Endothelial cell of umbilical vein (primary cell): ENCODE measurements at regions not wholly inside any gene's neighbourhood (a gene's known extent, or its start where the extent isn't known, plus 50 kb on each side); places are given as distances from the start of the nearest gene placed in this dataset.

Source experiments
- BruUV-seq: library from RNA; stranded (reverse); fragments of 400-500 nt; replicated peaks from 2 replicates; lab custom pipeline; 2021; lab: Mats Ljungman, UMichigan
- CTCF ChIA-PET: fragments of 300-600, 350-600 bp; sonication (Branson Sonifier 250); formaldehyde crosslinking; loops from one replicate; lab custom pipeline; 2021; ENCODE audit warnings: antibody characterized with exemption, inconsistent platforms; lab: Charles Lee
- POLR2A ChIA-PET: fragments of 300-600, 350-600 bp; sonication (Branson Sonifier 250); formaldehyde crosslinking; loops from one replicate; lab custom pipeline; 2021; ENCODE audit warnings: antibody characterized with exemption, inconsistent platforms; lab: Charles Lee
- DNase-seq: peaks from one replicate; pipeline ENCODE4 v3.0.0-alpha.2; 2011; ENCODE audit warnings: low read depth, low spot score
- FAIRE-seq: peaks from 2 replicates; lab custom pipeline; 2011; peaks lifted over from hg19 to GRCh38; lab: Jason Lieb, UNC
- H2AFZ ChIP-seq: 2 replicates; pipeline ENCODE4 v1.6.0; 2012; ENCODE audit warnings: low read depth, low read length, control low read depth, inconsistent platforms
- H3K27ac ChIP-seq: 2 replicates; pipeline ENCODE4 v1.5.1; 2011; ENCODE audit warnings: low read depth, mild to moderate bottlenecking, control low read depth, low read length, moderate library complexity; ENCODE audit not compliant: insufficient read depth
- H3K27me3 ChIP-seq, 2 experiments: 2 replicates each; pipeline versions ENCODE4 v1.6.0 to v1.6.1; 2011; ENCODE audit warnings: low read length in 2 of 2, mixed read lengths in 1 of 2; ENCODE audit not compliant: control insufficient read depth in 2 of 2, insufficient read depth in 2 of 2
- H3K36me3 ChIP-seq, 2 experiments: 2 replicates in 1 of 2; 3 replicates in 1 of 2; pipeline ENCODE4 v1.5.1; 2011; ENCODE audit warnings: low read length in 2 of 2, mild to moderate bottlenecking in 1 of 2, moderate library complexity in 1 of 2; ENCODE audit not compliant: control insufficient read depth in 2 of 2, insufficient read depth in 2 of 2; ENCODE audit errors: extremely low read depth in 1 of 2
- H3K4me1 ChIP-seq: 3 replicates; pipeline ENCODE4 v1.5.1; 2011; ENCODE audit warnings: mild to moderate bottlenecking, low read length; ENCODE audit not compliant: control insufficient read depth, insufficient read depth; ENCODE audit errors: extremely low read depth
- H3K4me2 ChIP-seq: 2 replicates; pipeline ENCODE4 v1.6.1; 2011; ENCODE audit warnings: low read length, control low read depth, mixed read lengths; ENCODE audit not compliant: insufficient read depth
- H3K4me3 ChIP-seq, 3 experiments: fragments of 200-600 bp in 1 of 3; sonication (generic), shearing (Covaris generic) in 1 of 3; replicated peaks in 1 of 3; 2 replicates each; pipeline ENCODE4 v1.5.1; 2011 to 2016; ENCODE audit warnings: control low read depth in 3 of 3, low read length in 3 of 3, mild to moderate bottlenecking in 2 of 3, inconsistent platforms in 1 of 3, low read depth in 1 of 3, moderate library complexity in 1 of 3; ENCODE audit not compliant: insufficient read depth in 1 of 3
- H3K79me2 ChIP-seq: 2 replicates; pipeline ENCODE4 v1.6.0; 2012; ENCODE audit warnings: low read length, inconsistent platforms; ENCODE audit not compliant: control insufficient read depth, insufficient read depth
- H3K9ac ChIP-seq: replicated peaks from 2 replicates; pipeline ENCODE3; 2011; ENCODE audit warnings: low read length, control low read depth; ENCODE audit not compliant: insufficient read depth; ENCODE audit errors: extremely low read depth
- H3K9me1 ChIP-seq: replicated peaks from 3 replicates; pipeline ENCODE4 v1.6.0; 2011; ENCODE audit warnings: mild to moderate bottlenecking, low read length; ENCODE audit not compliant: control insufficient read depth, insufficient read depth; ENCODE audit errors: extremely low read depth
- H3K9me3 ChIP-seq: replicated peaks from 2 replicates; pipeline ENCODE4 v1.5.1; 2012; ENCODE audit warnings: low read length, inconsistent platforms; ENCODE audit not compliant: control insufficient read depth, insufficient read depth
- H4K20me1 ChIP-seq: replicated peaks from 2 replicates; pipeline ENCODE3; 2011; ENCODE audit warnings: mild to moderate bottlenecking, low read length; ENCODE audit not compliant: control insufficient read depth, insufficient read depth; ENCODE audit errors: extremely low read depth
- EZH2 ChIP-seq: IDR thresholded peaks from 2 replicates; pipeline ENCODE4 v1.6.1; 2012; ENCODE audit warnings: borderline replicate concordance, low read depth, mild to moderate bottlenecking, moderate library complexity, low read length, inconsistent platforms; ENCODE audit not compliant: severe bottlenecking
- FOS ChIP-seq: IDR thresholded peaks from 2 replicates; pipeline ENCODE4 v1.6.1; 2011; ENCODE audit warnings: mild to moderate bottlenecking, low read length, moderate library complexity, borderline replicate concordance; ENCODE audit not compliant: insufficient read depth
- GATA2 ChIP-seq: IDR thresholded peaks from 2 replicates; pipeline ENCODE4 v1.7.0; 2011; ENCODE audit warnings: low read depth, mild to moderate bottlenecking, moderate library complexity, mixed read lengths, low read length; ENCODE audit not compliant: insufficient read length, insufficient read depth
- JUN ChIP-seq: IDR thresholded peaks from 2 replicates; pipeline ENCODE4 v1.6.1; 2011; ENCODE audit warnings: borderline replicate concordance, low read depth; ENCODE audit not compliant: insufficient read length, insufficient read depth
- MYC ChIP-seq: IDR thresholded peaks from one replicate; pipeline ENCODE4 v1.6.1; 2011; ENCODE audit warnings: mild to moderate bottlenecking, low read depth, low read length
- POLR2A ChIP-seq: IDR thresholded peaks from 2 replicates; pipeline ENCODE4 v1.6.1; 2012; ENCODE audit warnings: low read depth, mild to moderate bottlenecking, control low read depth, low read length
- POLR2AphosphoS5 ChIP-seq: IDR thresholded peaks from 2 replicates; pipeline ENCODE4 v1.6.1; 2012; ENCODE audit warnings: low read depth, mild to moderate bottlenecking, control low read depth, low read length, moderate library complexity; ENCODE audit not compliant: insufficient read depth
- dilution Hi-C: fragments of 300-500 bp; cut with MboI; formaldehyde crosslinking; loops from one replicate; pipeline ENCODE4 v1.15.0; 2019; ENCODE audit warnings: low sequenced_read_pairs; ENCODE audit not compliant: extremely low pct_ligation_motif_present
- intact Hi-C: fragments of 100-400 bp; cut with micrococcal nuclease; formaldehyde crosslinking; loops from one replicate; pipeline ENCODE4 v1.10.0; 2022
- TF ChIP-seq, protein P1 (sequence below): IDR thresholded peaks from 2 replicates; pipeline ENCODE4 v1.6.1; 2011; ENCODE audit not compliant: insufficient read depth, insufficient read length
- TF ChIP-seq, protein P2 (sequence below), 2 donors: IDR thresholded peaks; 1 replicate in 1 of 2; 2 replicates in 1 of 2; pipeline ENCODE4 v1.5.1; 2011; ENCODE audit warnings: low read length in 2 of 2, mild to moderate bottlenecking in 2 of 2, moderate library complexity in 2 of 2, control low read depth in 1 of 2, inconsistent platforms in 1 of 2, low read depth in 1 of 2; ENCODE audit not compliant: insufficient read depth in 1 of 2; ENCODE audit errors: extremely low read depth in 1 of 2

DNA sequence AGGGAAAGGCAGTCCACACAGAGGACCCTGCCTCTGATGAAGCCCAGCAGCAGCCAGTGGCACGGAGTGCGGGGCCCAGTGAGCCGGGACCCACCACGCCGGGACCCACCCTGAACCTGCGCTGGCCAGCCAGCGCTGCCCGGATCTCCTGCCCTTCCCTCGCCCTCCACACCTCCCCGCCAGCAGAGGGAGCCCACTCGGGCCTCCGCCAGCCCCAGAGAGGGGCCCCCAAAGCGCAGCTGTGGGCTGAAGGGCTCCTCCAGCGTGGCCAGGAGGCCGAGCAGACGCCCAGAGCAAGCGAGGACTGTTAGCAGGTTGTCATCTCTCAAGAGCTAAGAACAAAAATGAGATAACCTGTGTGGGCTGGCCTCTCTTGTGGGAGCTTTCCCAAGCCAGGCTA is 81.3 kb upstream of the ATP10A start:
- H3K79me2 ChIP-seq, result no peaks in the 10 kb centered on the region
- DNase-seq (no peak), FAIRE-seq (no peak)
- no peak overlapping the region for H3K9ac ChIP-seq
- peaks cover 9% of the 10 kb centered on the region for H3K9me3 ChIP-seq
- H3K36me3 ChIP-seq, result no peaks in the 10 kb centered on the region
- dilution Hi-C loops, result no loop called here
- no peak overlapping the region for H2AFZ ChIP-seq
- H3K4me2 ChIP-seq, result no peak overlapping the region
- H3K27ac ChIP-seq, result no peak overlapping the region
- H4K20me1 ChIP-seq, result no peaks in the 10 kb centered on the region
- intact Hi-C loops, result no loop called here
- TF ChIP-seq MYC (no peak), GATA2 (no peak)
- ChIA-PET CTCF (no interaction called here), POLR2A (no interaction called here)
- no peak overlapping the region for H3K4me3 ChIP-seq
- no peaks in the 10 kb centered on the region for H3K9me1 ChIP-seq
- BruUV-seq, result no TSS peak
- H3K4me1 ChIP-seq, result no peaks in the 10 kb centered on the region
- no peaks in the 10 kb centered on the region for H3K27me3 ChIP-seq

DNA sequence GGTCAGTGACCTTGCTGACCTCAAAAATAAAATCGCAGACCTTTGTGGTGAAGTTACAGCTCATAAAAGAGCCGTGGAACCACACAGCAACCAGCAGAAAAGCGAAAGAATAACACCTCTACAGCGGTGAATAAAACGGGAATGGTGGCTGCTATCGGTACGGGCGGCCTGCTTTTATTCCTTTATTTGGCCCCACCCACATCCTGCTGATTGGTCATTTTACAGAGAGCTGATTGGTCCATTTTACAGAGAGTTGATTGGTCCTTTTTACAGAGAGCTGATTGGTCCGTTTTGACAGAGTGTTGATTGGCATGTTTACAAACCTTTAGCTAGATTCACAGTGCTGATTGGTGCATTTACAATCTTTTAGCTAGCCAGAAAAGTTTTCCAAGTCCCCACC is 80.7 kb upstream of the ATP10A start:
- no peaks in the 10 kb centered on the region for H3K9me1 ChIP-seq
- H2AFZ ChIP-seq, result no peak overlapping the region
- H3K4me1 ChIP-seq, result no peaks in the 10 kb centered on the region
- no peak overlapping the region for H3K4me3 ChIP-seq
- no peak overlapping the region for H3K4me2 ChIP-seq
- intact Hi-C loops, result no loop called here
- FAIRE-seq, result no peak
- no peak for DNase-seq
- H3K36me3 ChIP-seq, result no peaks in the 10 kb centered on the region
- H3K79me2 ChIP-seq, result no peaks in the 10 kb centered on the region
- H3K27me3 ChIP-seq, result no peaks in the 10 kb centered on the region
- no peaks in the 10 kb centered on the region for H4K20me1 ChIP-seq
- no peak overlapping the region for H3K27ac ChIP-seq
- CTCF ChIA-PET, result no interaction called here
- peaks cover 6% of the 10 kb centered on the region for H3K9me3 ChIP-seq
- H3K9ac ChIP-seq, result no peak overlapping the region
- dilution Hi-C loops, result no loop called here
- POLR2A ChIA-PET, result no interaction called here
- no peak for TF ChIP-seq JUN
- TF ChIP-seq MYC, result no peak
- no peak for TF ChIP-seq POLR2AphosphoS5
- TF ChIP-seq GATA2, result no peak
- no peak for TF ChIP-seq FOS
- no peak for TF ChIP-seq POLR2A
- TF ChIP-seq, protein P1, sequence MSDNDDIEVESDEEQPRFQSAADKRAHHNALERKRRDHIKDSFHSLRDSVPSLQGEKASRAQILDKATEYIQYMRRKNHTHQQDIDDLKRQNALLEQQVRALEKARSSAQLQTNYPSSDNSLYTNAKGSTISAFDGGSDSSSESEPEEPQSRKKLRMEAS, result no peak
- no peak for TF ChIP-seq EZH2
- TF ChIP-seq, protein P2, sequence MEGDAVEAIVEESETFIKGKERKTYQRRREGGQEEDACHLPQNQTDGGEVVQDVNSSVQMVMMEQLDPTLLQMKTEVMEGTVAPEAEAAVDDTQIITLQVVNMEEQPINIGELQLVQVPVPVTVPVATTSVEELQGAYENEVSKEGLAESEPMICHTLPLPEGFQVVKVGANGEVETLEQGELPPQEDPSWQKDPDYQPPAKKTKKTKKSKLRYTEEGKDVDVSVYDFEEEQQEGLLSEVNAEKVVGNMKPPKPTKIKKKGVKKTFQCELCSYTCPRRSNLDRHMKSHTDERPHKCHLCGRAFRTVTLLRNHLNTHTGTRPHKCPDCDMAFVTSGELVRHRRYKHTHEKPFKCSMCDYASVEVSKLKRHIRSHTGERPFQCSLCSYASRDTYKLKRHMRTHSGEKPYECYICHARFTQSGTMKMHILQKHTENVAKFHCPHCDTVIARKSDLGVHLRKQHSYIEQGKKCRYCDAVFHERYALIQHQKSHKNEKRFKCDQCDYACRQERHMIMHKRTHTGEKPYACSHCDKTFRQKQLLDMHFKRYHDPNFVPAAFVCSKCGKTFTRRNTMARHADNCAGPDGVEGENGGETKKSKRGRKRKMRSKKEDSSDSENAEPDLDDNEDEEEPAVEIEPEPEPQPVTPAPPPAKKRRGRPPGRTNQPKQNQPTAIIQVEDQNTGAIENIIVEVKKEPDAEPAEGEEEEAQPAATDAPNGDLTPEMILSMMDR (IDR thresholded peaks at IDR 0.05; ENCODE audit: extremely low read depth in 1 of 2, insufficient read depth in 1 of 2, low read depth in 1 of 2, low read length in 2 of 2), result no peak
- no TSS peak for BruUV-seq
